M059J (cell line): ENCODE measurements at regions not wholly inside any gene's neighbourhood (a gene's known extent, or its start where the extent isn't known, plus 50 kb on each side); places are given as distances from the start of the nearest gene placed in this dataset.

Experiments
- DNase-seq: peaks from one replicate; pipeline ENCODE4 v3.0.0-alpha.2; 2012; ENCODE audit warnings: low read depth

DNA sequence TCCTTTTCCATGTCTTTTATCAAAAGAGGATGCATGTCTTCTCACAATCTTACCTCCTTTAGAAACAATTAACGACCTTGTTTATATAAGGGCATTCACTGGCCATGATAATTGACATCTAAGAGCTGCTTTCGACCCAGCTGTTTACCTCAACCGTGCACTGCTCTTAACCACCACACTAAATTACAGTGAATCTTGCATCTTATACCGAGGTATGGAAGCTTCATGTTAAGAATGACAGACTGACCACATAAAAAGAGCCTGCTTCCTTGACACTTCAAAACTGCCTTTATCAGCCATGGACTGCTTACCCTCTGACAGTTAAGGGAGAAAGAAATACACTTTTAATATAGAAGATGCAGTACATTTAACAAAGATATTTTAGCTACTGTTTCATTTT is 301.7 kb upstream of the LYPLAL1 start:
- DNase-seq = peak; percentile 52

DNA sequence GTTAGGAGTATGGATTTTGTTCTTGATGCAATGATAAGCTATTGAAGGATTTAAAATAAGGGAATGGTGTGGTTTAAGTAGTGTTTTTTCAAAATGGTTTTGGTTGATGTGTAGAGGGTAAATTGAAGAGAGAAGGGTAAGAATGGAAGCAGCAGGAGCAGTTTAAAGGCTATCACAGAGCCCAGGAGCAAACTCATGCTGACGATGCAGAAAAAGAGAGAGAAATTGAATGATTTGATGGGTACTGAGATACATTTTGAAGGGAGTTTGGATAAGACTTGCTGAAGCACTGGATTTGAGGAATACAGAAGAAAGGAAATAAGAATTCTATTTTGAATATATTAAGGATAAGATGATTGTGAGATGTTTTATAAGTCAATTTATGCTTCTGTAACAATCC is 300.8 kb upstream of the LYPLAL1 start:
- DNase-seq = no peak

DNA sequence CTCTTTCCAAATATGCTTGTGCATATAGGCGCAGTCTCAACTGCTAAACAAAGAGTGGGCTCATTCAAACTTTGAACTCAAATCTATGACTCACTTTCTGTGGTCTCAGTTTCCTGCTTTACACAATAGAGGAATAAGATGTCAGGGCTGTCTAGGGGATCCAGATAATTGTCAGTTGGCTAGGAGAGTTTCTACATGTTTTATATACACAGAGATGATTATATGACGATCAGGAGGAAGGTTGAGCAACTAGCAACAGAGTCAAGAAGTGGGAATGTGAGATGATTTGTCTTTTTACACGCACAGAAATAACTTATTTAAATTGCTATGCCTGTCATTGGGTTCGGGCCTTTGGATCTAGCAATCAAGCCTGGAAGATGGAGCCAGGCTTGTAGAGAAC is 299.4 kb upstream of the LYPLAL1 start:
- DNase-seq = peak; percentile 93

DNA sequence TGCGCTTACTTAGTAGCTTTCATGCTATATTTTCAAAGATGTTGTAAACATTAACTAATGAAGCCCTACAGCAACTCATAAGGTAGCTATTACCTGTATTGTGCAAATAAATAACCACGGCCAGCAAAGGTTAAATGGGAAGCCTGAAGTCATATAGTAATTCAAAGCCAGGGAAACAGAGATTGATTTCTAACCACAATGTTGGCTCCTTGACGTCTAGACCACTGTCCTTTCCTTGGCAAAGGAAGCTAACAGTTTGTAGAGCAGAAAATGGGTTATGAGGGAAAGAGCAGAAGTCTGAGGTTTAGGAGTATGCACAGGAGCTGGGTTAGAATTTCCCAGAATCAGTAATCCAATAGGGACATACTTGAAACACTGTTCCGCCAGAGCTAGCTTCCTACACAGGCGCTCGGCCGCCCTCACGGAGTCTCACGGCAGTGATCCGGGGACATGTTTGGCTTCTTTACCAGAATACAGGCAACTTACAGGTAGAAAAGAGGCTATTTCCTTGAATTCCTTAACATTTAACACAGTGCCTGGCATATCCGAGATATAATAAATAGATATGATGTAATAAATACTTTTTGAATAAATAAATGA is 298.8 kb upstream of the LYPLAL1 start:
- peak; percentile 62 for DNase-seq

DNA sequence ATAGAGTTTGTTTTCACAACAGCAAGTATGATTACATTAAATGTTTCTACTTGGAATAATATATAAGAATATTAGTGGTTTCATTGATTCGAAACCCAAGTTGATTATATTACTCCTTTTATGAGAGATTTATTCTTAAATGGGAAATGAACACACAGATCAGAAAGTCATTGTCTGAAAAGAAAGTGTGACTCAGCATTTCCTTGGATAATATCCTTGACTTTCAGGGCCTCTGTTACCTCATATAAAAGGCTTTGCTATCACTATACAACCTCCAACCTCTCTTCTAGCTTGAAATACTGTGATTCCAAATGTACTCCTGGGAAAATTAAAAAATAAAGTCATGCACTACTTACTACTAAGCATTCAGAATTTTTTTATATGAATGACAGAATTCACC is 295.3 kb upstream of the LYPLAL1 start:
- peak; percentile 70 for DNase-seq

DNA sequence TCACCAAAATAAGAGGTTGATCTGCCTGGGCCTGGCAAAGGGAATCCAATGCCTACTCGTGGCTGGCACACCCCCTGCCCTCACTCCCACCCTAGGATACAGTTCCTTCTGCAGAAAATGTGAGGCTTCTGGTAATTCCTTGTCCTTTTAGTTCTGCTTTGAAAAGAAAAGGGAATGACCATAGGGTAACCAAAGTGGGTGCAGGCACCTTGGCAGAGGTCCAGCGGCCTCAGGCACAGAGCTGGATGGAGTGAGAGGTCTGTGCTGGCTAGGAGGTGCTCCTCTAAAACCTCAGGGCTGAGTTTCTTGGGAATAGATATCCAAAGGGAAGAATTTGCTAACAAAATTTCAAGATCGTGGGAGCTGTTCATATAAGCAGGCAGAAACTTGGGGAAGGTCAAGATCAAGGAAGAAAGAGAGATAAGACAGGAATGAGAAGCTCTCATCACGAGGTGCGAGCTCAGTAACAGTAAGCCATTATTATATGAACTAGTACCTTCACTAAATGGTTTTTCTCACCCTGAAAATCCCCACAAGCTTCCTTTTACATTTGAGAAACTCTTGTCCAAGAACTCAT is 293.1 kb upstream of the LYPLAL1 start:
- peak; percentile 24 for DNase-seq

GRCh38 chr1:218882454-218882853 is 291.2 kb upstream of the LYPLAL1 start:
- DNase-seq = no peak

DNA sequence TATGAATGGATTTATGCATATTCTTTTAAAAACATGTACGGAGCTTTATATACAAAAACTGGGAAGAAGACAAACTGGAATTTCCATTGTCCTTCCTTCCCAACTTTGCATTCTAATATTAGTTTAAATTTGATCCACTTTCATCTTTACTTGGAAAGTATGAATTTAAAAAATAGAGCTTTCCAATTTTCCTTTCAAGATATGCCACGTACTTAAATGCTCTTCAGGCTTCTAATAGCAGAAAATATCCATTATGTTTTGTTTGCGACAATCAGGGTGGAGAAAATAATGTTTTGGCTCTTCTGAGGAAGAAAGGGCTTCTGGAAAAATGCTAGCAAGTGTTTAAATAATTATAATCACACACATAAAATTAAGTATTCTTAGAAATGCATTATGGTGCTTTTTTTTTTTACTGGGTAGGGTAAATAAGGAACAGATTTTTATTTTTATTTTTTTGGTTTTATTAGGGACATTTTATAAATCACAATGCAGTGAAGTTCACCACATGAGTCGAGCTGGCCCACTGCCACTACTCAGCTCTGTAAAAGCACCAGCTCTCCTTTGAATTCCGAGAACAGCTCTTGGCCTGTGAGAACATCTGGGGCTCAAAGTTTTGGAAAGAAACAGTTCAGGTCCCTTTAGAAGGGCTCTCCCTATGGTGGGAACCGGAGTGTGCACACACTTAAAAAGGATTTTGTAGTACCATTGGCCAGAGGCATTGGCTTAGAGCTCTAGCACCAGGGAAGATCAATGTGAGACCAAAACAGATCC is 287.4 kb upstream of the LYPLAL1 start:
- DNase-seq = peak; percentile 49

GRCh38 chr1:218887141-218887925 is 286.3 kb upstream of the LYPLAL1 start:
- DNase-seq = peak; percentile 46

GRCh38 chr1:218890451-218890850 is 283.2 kb upstream of the LYPLAL1 start:
- no peak for DNase-seq

DNA sequence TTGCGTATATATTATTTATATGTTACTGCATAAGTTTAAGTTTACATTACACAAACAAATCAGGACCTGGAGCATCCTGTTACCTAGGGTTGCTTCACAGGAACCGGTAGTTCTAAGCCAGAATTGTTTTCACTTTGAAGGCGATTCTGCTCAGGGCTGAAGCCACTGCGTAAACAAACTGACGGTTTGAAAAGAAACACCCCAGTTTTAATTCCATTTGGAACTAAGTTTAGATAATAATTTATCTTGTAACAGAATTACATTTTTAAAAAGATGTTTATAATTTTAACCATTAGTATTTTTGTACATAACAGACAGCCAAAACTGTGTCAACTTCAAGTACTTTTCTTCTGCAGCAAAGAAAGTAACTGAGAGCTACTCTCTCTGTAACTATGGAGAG is 282.1 kb upstream of the LYPLAL1 start:
- DNase-seq = no peak

- peak; percentile 40 for DNase-seq
These were observed 278.6 kb upstream of the LYPLAL1 start for GRCh38 chr1:218895064-218895587.

DNA sequence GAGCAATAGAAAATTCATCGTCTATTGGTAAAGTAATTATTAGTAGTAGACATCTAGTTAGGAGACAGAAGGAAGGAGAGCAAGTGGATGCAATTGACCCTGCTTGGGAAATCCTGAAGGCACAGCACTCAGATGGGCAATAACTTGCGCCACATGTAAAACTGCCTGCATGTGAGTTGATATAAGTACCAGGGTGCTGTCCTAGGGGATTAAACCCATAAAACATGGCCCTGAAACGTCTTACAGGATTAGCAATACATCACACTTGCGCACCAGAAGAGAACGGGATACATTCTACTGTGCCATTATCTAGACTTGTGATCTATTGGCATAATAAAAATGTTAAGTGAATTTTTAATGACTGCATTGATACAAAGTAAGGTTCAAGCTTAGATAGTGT is 277.5 kb upstream of the LYPLAL1 start:
- DNase-seq = no peak

DNA sequence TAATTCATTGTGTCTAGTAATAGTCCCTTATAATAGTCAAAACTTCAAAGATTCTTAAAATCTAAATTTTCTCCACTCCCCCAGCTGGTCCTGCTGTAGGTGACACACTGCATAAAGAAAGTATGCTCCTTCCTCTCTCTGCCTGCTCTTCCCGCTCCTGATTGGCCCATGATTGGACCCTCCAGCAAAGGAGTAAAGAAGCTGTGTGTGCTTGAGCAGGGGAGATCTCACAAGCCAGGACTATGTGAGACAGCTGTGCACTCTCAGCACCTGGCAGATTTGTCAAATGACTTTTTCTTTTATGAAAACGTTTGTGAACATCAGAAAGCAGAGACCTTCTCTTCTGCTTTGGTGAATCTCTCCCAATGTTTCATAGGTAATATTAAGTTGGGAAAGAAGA is 274.8 kb upstream of the LYPLAL1 start:
- no peak for DNase-seq

- no peak for DNase-seq
These were observed 273.1 kb upstream of the LYPLAL1 start for GRCh38 chr1:218900615-218901014.

- no peak for DNase-seq
These were observed 269.3 kb upstream of the LYPLAL1 start for GRCh38 chr1:218904416-218904815.

GRCh38 chr1:218916720-218917119 is 257.0 kb upstream of the LYPLAL1 start:
- DNase-seq = no peak

DNA sequence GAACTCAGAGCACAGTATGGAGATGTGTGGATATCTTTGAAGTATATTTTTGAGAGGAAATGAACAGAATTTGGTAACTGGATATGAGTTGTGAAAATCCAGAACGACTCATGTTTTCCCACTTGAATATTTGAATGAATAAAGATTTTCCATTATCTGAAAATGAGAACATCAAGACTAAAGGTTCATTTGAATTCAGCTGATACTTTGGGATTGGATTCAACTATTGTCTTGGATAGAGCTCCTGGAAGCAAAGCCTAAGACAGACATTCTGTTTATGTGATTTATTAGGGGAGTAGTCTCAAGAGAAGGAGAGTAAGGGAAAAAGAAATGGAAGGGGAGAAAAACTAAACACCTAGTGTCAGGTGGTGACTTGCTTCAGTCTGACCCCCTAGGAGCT is 256.0 kb upstream of the LYPLAL1 start:
- DNase-seq = no peak

GRCh38 chr1:218925777-218926176 is 247.9 kb upstream of the LYPLAL1 start:
- no peak for DNase-seq

DNA sequence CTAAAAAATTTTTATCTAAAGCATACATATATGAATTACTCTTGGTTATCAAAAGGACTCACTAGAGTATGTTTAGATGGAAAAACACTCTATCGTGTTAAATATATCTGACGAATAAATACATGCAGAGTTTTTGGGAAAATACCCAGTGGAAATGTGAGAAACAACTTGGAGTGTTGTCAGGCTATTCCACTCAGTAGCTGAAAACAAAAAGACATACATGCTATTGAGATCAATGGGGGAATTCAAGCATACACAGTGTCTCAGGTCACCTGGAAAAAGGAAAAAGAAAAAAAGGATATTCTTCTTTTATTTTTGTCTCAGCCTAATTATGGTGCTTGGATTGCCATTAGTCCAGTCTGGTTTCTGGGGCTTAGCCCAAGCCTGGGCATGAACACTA is 247.0 kb upstream of the LYPLAL1 start:
- no peak for DNase-seq

- DNase-seq = no peak
These were observed 243.7 kb upstream of the LYPLAL1 start for GRCh38 chr1:218930000-218930399.
